ENCODE measurements at regions not wholly inside any gene's neighbourhood (a gene's known extent, or its start where the extent isn't known, plus 50 kb on each side); places are given as distances from the start of the nearest gene placed in this dataset.

DNA sequence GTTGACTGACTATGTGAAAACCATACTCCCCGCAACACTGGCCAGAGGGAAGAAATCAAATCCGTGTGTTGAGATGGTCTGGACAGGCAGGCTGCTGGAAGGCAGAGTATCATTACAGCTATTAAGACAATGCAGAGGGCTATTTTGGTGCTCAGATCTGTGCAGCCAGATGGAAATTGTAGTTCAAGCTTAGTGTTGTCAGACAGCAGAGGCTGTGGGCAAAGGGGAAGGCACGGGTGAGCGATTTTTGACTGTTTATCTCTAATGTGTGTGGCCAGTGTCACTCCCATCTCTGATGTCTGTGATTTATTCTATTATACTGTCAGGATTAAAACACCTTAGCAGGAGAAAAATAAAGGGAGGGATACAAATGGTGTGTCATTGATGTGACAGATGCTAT, 984.4 kb upstream of the WWC1 start:
- Histone ChIP-seq H3K36me3 (ENCODE audit: insufficient read depth, low read length) (no peaks in the 10 kb centered on the region), H3K27ac (no peak overlapping the region), H3K9ac (ENCODE audit: insufficient read length) (no peak overlapping the region), H3K9me3 (ENCODE audit: low read depth, low read length) (no peaks in the 10 kb centered on the region), H3K4me3 (no peak overlapping the region)
- no peak for TF ChIP-seq EZH2 (IDR thresholded peaks at IDR 0.05)
- no peak for TF ChIP-seq POLR2AphosphoS5 (IDR thresholded peaks at IDR 0.05; ENCODE audit: borderline replicate concordance, low read depth, low read length)
- no peak for TF ChIP-seq FOXP2 (optimal IDR thresholded peaks at IDR 0.05; ENCODE audit: control extremely low read depth, extremely low read length, insufficient read depth)
- DNase-seq (ENCODE audit: low read depth, low spot score) = no peak

DNA sequence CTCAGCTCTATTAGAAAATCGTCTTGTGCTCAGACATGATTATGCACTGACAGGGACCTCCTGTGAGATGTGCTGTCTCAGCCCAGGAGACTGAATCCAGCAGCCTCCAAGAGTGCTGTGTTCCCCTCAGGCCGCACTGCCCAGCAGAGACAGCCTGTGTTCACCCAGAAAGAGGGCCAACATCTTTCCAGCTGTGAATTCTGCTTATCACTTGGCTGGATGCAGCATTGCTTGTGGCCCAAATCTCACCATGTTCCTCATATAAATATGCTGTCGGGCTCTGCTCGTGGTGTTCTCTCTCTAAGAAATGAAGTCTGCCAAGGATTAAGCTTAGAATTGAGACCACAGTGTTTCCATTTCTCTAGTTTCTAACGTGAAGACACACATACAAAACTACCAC, 983.0 kb upstream of the WWC1 start:
- Histone ChIP-seq H3K4me3 (no peak overlapping the region), H3K27ac (no peak overlapping the region), H3K36me3 (ENCODE audit: insufficient read depth, low read length) (no peaks in the 10 kb centered on the region), H3K9ac (ENCODE audit: insufficient read length) (no peak overlapping the region), H3K9me3 (ENCODE audit: low read depth, low read length) (no peaks in the 10 kb centered on the region)
- no peak for DNase-seq (ENCODE audit: low read depth, low spot score)
- no peak for TF ChIP-seq FOXP2 (optimal IDR thresholded peaks at IDR 0.05; ENCODE audit: control extremely low read depth, extremely low read length, insufficient read depth)
- TF ChIP-seq EZH2 (IDR thresholded peaks at IDR 0.05) = no peak

- no peak overlapping the region for H3K27ac ChIP-seq
- H3K4me3 ChIP-seq = no peak overlapping the region
- TF ChIP-seq EZH2 (IDR thresholded peaks at IDR 0.05) (no peak), POLR2AphosphoS5 (IDR thresholded peaks at IDR 0.05; ENCODE audit: borderline replicate concordance, low read depth, low read length) (no peak), FOXP2 (optimal IDR thresholded peaks at IDR 0.05; ENCODE audit: control extremely low read depth, extremely low read length, insufficient read depth) (no peak)
- H3K36me3 ChIP-seq (ENCODE audit: insufficient read depth, low read length) = no peaks in the 10 kb centered on the region
- no peak for DNase-seq (ENCODE audit: low read depth, low spot score)
- H3K9me3 ChIP-seq (ENCODE audit: low read depth, low read length) = no peaks in the 10 kb centered on the region
- H3K9ac ChIP-seq (ENCODE audit: insufficient read length) = no peak overlapping the region
Measured at GRCh38 chr5:167309941-167310517, 981.4 kb upstream of the WWC1 start.

- no peak for DNase-seq (ENCODE audit: low read depth, low spot score)
- H3K9ac ChIP-seq (ENCODE audit: insufficient read length) = no peak overlapping the region
- no peaks in the 10 kb centered on the region for H3K36me3 ChIP-seq (ENCODE audit: insufficient read depth, low read length)
- no peaks in the 10 kb centered on the region for H3K9me3 ChIP-seq (ENCODE audit: low read depth, low read length)
- TF ChIP-seq FOXP2 (optimal IDR thresholded peaks at IDR 0.05; ENCODE audit: control extremely low read depth, extremely low read length, insufficient read depth) (no peak), EZH2 (IDR thresholded peaks at IDR 0.05) (no peak), POLR2AphosphoS5 (IDR thresholded peaks at IDR 0.05; ENCODE audit: borderline replicate concordance, low read depth, low read length) (no peak)
- no peak overlapping the region for H3K4me3 ChIP-seq
- H3K27ac ChIP-seq = no peak overlapping the region
Measured at GRCh38 chr5:167311340-167311739, 980.1 kb upstream of the WWC1 start.

- no peak for DNase-seq (ENCODE audit: low read depth, low spot score)
- Histone ChIP-seq H3K36me3 (ENCODE audit: insufficient read depth, low read length) (no peaks in the 10 kb centered on the region), H3K9me3 (ENCODE audit: low read depth, low read length) (no peaks in the 10 kb centered on the region), H3K27ac (no peak overlapping the region), H3K9ac (ENCODE audit: insufficient read length) (no peak overlapping the region), H3K4me3 (no peak overlapping the region)
- TF ChIP-seq POLR2AphosphoS5 (IDR thresholded peaks at IDR 0.05; ENCODE audit: borderline replicate concordance, low read depth, low read length) = no peak
- TF ChIP-seq EZH2 (IDR thresholded peaks at IDR 0.05) = no peak
- TF ChIP-seq FOXP2 (optimal IDR thresholded peaks at IDR 0.05; ENCODE audit: control extremely low read depth, extremely low read length, insufficient read depth) = no peak
Measured at GRCh38 chr5:167312225-167312624, 979.2 kb upstream of the WWC1 start.

GRCh38 chr5:167315762-167316161, 975.7 kb upstream of the WWC1 start:
- Histone ChIP-seq H3K9ac (ENCODE audit: insufficient read length) (no peak overlapping the region), H3K27ac (no peak overlapping the region), H3K4me3 (no peak overlapping the region), H3K36me3 (ENCODE audit: insufficient read depth, low read length) (no peaks in the 10 kb centered on the region), H3K9me3 (ENCODE audit: low read depth, low read length) (no peaks in the 10 kb centered on the region)
- TF ChIP-seq FOXP2 (optimal IDR thresholded peaks at IDR 0.05; ENCODE audit: control extremely low read depth, extremely low read length, insufficient read depth) (no peak), POLR2AphosphoS5 (IDR thresholded peaks at IDR 0.05; ENCODE audit: borderline replicate concordance, low read depth, low read length) (no peak), EZH2 (IDR thresholded peaks at IDR 0.05) (no peak)
- no peak for DNase-seq (ENCODE audit: low read depth, low spot score)

DNA sequence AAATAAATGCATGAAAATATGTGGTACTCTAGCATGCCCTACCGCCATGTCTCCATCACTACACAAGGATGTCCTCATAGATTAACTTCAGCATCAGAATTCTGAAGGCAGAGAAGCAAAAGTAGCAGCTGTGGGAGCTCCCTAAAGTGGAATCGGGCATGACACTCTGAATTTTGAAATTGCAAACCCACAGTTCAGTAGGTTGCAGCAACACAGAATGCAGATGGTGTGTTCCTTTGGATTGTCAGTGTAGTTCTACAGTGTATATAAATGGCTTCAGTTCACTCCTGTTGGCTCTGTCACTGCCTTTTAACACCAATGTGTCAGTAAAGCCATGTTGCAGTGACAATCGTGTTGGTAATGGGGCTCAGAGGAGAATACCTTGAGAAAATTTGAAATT, 973.6 kb upstream of the WWC1 start:
- TF ChIP-seq POLR2AphosphoS5 (IDR thresholded peaks at IDR 0.05; ENCODE audit: borderline replicate concordance, low read depth, low read length) (no peak), EZH2 (IDR thresholded peaks at IDR 0.05) (no peak), FOXP2 (optimal IDR thresholded peaks at IDR 0.05; ENCODE audit: control extremely low read depth, extremely low read length, insufficient read depth) (no peak)
- H3K9ac ChIP-seq (ENCODE audit: insufficient read length) = no peak overlapping the region
- H3K4me3 ChIP-seq = no peak overlapping the region
- no peaks in the 10 kb centered on the region for H3K9me3 ChIP-seq (ENCODE audit: low read depth, low read length)
- H3K27ac ChIP-seq = no peak overlapping the region
- DNase-seq (ENCODE audit: low read depth, low spot score) = no peak
- H3K36me3 ChIP-seq (ENCODE audit: insufficient read depth, low read length) = no peaks in the 10 kb centered on the region

DNA sequence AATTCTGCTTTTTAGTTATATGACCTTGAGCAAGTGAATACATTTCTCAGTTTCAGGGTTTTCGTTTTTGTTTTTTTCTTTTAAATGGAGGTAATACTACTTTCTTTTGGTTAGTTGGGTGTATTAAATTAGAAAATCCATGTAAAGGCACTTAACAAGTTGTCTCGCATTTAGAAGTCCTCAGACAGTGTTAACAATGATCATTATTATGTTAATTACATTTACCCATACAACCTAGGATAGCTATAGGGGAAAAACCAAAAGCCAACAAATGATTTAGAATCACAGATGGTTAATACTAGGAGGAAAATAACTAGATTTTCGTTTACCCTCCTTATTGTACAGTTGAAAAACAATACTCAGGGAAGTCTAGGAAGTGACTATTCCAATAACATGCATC, 972.2 kb upstream of the WWC1 start:
- H3K9me3 ChIP-seq (ENCODE audit: low read depth, low read length) = no peaks in the 10 kb centered on the region
- DNase-seq (ENCODE audit: low read depth, low spot score) = no peak
- no peak overlapping the region for H3K9ac ChIP-seq (ENCODE audit: insufficient read length)
- H3K27ac ChIP-seq = no peak overlapping the region
- TF ChIP-seq FOXP2 (optimal IDR thresholded peaks at IDR 0.05; ENCODE audit: control extremely low read depth, extremely low read length, insufficient read depth) (no peak), EZH2 (IDR thresholded peaks at IDR 0.05) (no peak), POLR2AphosphoS5 (IDR thresholded peaks at IDR 0.05; ENCODE audit: borderline replicate concordance, low read depth, low read length) (no peak)
- no peak overlapping the region for H3K4me3 ChIP-seq
- no peaks in the 10 kb centered on the region for H3K36me3 ChIP-seq (ENCODE audit: insufficient read depth, low read length)

GRCh38 chr5:167320019-167320418, 971.4 kb upstream of the WWC1 start:
- H3K27ac ChIP-seq = no peak overlapping the region
- no peak overlapping the region for H3K4me3 ChIP-seq
- no peak for DNase-seq (ENCODE audit: low read depth, low spot score)
- no peak for TF ChIP-seq FOXP2 (optimal IDR thresholded peaks at IDR 0.05; ENCODE audit: control extremely low read depth, extremely low read length, insufficient read depth)
- TF ChIP-seq POLR2AphosphoS5 (IDR thresholded peaks at IDR 0.05; ENCODE audit: borderline replicate concordance, low read depth, low read length) = no peak
- no peak for TF ChIP-seq EZH2 (IDR thresholded peaks at IDR 0.05)
- H3K9me3 ChIP-seq (ENCODE audit: low read depth, low read length) = no peaks in the 10 kb centered on the region
- H3K36me3 ChIP-seq (ENCODE audit: insufficient read depth, low read length) = no peaks in the 10 kb centered on the region
- no peak overlapping the region for H3K9ac ChIP-seq (ENCODE audit: insufficient read length)
